Endothelial cell of hepatic sinusoid (primary cell): ENCODE measurements at regions not wholly inside any gene's neighbourhood (a gene's known extent, or its start where the extent isn't known, plus 50 kb on each side); places are given as distances from the start of the nearest gene placed in this dataset.
"Not testable (repeated sequence)": the region's sequence is repeated elsewhere in the genome, so short reads cannot be mapped to it uniquely, and the experiment has no call there.

Source experiments
- in situ Hi-C: cut with HindIII; loops from 2 replicates; pipeline ENCODE4 v1.10.0; 2017; ENCODE audit warnings: low sequenced_read_pairs

GRCh38 chr16:52386694-52387093 is 160.2 kb downstream of the TOX3 start:
- in situ Hi-C loops, result no loop called here

- in situ Hi-C loops, result no loop called here
These were observed 162.6 kb downstream of the TOX3 start for GRCh38 chr16:52384378-52384777.

GRCh38 chr16:52383640-52384292 is 163.2 kb downstream of the TOX3 start:
- in situ Hi-C loops, result no loop called here

GRCh38 chr16:52383119-52383518 is 163.8 kb downstream of the TOX3 start:
- in situ Hi-C loops, result no loop called here

GRCh38 chr16:52379551-52379950 is 167.4 kb downstream of the TOX3 start:
- in situ Hi-C loops, result no loop called here

- in situ Hi-C loops, result no loop called here
These were observed 170.2 kb downstream of the TOX3 start for GRCh38 chr16:52376676-52377280.

- in situ Hi-C loops, result no loop called here
These were observed 174.6 kb downstream of the TOX3 start for GRCh38 chr16:52372313-52372712.

- in situ Hi-C loops, result no loop called here
These were observed 178.1 kb downstream of the TOX3 start for GRCh38 chr16:52368859-52369258.

- in situ Hi-C loops, result no loop called here
These were observed 179.1 kb downstream of the TOX3 start for GRCh38 chr16:52367821-52368220.

GRCh38 chr16:52366983-52367382 is 180.0 kb downstream of the TOX3 start:
- in situ Hi-C loops, result no loop called here

GRCh38 chr16:52364500-52364899 is 182.4 kb downstream of the TOX3 start:
- in situ Hi-C loops, result no loop called here

- in situ Hi-C loops, result no loop called here
These were observed 183.9 kb downstream of the TOX3 start for GRCh38 chr16:52363082-52363481.

- in situ Hi-C loops, result no loop called here
These were observed 189.2 kb downstream of the TOX3 start for GRCh38 chr16:52357711-52358110.

- in situ Hi-C loops, result no loop called here
These were observed 193.7 kb downstream of the TOX3 start for GRCh38 chr16:52353249-52353648.

GRCh38 chr16:52351451-52351850 is 195.5 kb downstream of the TOX3 start:
- in situ Hi-C loops, result no loop called here

- in situ Hi-C loops, result no loop called here
These were observed 196.8 kb downstream of the TOX3 start for GRCh38 chr16:52350031-52350642.

GRCh38 chr16:52346709-52347108 is 200.2 kb downstream of the TOX3 start:
- in situ Hi-C loops, result no loop called here

GRCh38 chr16:52333673-52334072 is 213.3 kb downstream of the TOX3 start:
- in situ Hi-C loops, result not testable (repeated sequence)

GRCh38 chr16:52320930-52321439 is 226.0 kb downstream of the TOX3 start:
- in situ Hi-C loops, result no loop called here

- in situ Hi-C loops, result no loop called here
These were observed 228.5 kb downstream of the TOX3 start for GRCh38 chr16:52318302-52319009.

- in situ Hi-C loops, result no loop called here
These were observed 230.7 kb downstream of the TOX3 start for GRCh38 chr16:52316241-52316640.

- in situ Hi-C loops, result no loop called here
These were observed 234.2 kb downstream of the TOX3 start for GRCh38 chr16:52312716-52313115.
